Caki2 (cell line): ENCODE measurements at regions not wholly inside any gene's neighbourhood (a gene's known extent, or its start where the extent isn't known, plus 50 kb on each side); places are given as distances from the start of the nearest gene placed in this dataset.

ENCODE experiments used
- DNase-seq: peaks from one replicate; pipeline ENCODE4 v3.0.0-alpha.2; 2015; ENCODE audit warnings: low read depth
- in situ Hi-C: cut with HindIII; loops from 2 replicates; pipeline ENCODE4 v1.10.0; 2016; ENCODE audit warnings: low sequenced_read_pairs, low pct_unique_long_range_greater_than_20kb, mixed read lengths

DNA sequence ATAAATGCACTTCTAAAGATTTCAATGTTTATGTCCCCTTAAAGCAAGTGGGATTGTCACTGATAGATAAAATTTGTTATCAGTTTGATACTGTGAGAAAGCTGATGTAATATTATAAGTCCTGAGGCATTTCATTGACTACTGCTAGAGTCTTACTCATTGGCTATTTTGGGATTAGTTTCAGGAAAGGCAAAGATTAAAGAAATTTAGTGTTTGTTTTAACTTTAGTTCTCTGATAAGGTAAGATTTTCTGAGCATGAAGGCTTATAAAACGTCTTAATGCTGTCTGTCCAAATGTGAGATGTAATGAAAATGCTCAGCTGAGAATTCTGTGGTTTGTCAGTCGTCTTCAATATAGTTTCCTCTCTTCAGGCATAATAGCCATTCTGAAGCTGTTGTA lies 886.4 kb upstream of the CDH2 start:
- DNase-seq, result no peak
- in situ Hi-C loops, result no loop called here

GRCh38 chr18:29062921-29063320 lies 886.0 kb upstream of the CDH2 start:
- in situ Hi-C loops, result no loop called here
- DNase-seq, result no peak

GRCh38 chr18:29060349-29060748 lies 883.4 kb upstream of the CDH2 start:
- no peak for DNase-seq
- in situ Hi-C loops, result no loop called here

DNA sequence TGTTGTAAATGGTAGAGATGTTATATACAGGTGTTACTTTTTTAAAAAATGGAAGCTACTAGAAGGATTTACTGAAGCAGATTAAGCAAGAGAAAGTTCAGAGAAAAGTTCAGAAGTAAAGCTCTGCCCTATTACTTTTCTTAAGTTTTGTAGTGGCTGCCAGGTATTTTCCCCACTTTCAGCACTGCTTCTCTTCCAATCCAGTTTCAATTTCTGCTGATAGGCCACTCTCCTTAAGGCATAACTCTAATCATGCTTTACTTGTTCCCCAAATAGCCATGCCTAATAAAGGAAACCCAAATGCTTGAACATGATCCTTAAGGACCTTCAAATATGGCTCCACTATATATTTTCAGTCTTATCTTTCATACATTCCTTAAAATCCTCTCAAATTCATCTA lies 880.8 kb upstream of the CDH2 start:
- no peak for DNase-seq
- in situ Hi-C loops, result no loop called here

GRCh38 chr18:29056800-29057199 lies 879.9 kb upstream of the CDH2 start:
- in situ Hi-C loops, result no loop called here
- DNase-seq, result no peak

DNA sequence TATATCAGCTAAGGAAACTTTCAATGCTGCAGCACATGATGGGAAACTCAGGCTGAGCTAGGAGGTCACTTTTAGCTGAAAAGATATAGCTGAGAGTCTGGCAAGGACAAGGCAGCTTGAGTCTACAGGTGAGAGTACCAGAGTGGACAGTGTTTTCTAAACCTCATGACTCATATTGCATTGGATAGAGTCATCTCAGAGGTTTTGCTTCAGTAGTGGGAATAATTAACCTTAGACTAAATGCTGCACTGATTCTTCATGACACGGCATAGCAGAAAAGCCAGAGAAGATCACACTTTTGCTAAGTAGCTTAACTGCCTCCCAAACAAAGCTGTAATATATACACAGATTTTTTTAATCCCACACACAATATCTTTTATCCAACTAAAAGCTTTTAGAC lies 865.0 kb upstream of the CDH2 start:
- in situ Hi-C loops, result no loop called here
- DNase-seq, result peak; percentile 10

GRCh38 chr18:29034113-29034856 lies 857.4 kb upstream of the CDH2 start:
- in situ Hi-C loops, result no loop called here
- DNase-seq, result no peak

- DNase-seq, result no peak
- in situ Hi-C loops, result no loop called here
Observed at GRCh38 chr18:29028560-29028959, 851.6 kb upstream of the CDH2 start.

- in situ Hi-C loops, result no loop called here
Observed at GRCh38 chr18:29018976-29019375, 842.0 kb upstream of the CDH2 start.

DNA sequence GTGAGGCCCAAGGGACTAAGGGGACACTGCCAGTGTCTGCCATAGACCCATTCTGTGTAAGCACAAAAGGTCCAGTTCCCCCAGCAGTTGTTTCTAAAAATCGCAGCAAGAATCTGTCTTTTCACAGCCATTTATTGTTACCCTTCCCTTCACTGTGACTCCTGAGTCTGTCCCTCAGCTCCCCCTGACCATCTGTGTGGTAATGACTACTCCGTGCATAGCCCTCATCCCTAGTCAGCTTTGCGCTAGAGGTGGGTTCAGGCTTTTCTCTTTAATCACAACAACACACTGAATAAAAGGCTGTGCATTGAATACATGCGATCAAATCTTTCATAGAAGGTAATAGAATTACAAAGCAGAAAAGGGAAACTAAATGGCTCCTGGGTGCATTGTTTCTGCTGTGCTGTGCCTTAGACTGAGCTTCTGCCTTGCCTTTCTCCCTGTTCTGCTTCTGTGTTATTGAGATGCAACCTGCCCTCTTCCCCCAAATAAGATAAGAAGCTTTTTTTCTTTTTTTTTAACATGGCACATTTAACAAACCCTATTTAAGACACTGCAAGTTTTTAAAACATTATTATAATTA lies 836.0 kb upstream of the CDH2 start:
- in situ Hi-C loops, result no loop called here
- no peak for DNase-seq

More at GRCh38 chr18:29018976-29019375, 842.0 kb upstream of the CDH2 start:
- DNase-seq, result no peak

- DNase-seq, result no peak
- in situ Hi-C loops, result no loop called here
Observed at GRCh38 chr18:29012364-29012763, 835.4 kb upstream of the CDH2 start.

DNA sequence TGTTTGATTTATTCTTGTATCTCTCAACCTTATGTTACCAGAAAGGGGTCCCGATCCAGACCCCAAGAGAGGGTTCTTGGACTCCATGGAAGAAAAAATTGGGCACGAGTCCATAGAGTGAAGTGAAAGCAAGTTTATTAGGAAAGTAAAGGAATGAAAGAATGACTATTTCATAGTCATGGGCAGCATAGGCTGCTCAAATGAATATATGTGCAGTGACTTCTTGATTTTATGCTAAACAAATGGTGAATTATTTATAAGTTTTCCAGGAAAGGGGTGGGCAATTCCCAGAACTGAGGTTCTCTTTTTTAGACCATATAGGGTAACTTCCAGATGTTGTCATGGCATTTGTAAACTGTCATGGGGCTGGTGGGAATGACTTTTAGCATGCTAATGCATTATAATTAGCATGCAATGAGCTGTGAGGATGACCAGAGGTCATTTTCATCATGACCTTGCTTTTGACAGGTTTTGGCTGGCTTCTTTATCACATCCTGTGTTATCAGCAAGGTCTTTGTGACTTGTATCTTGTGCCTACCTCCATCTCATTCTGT lies 832.4 kb upstream of the CDH2 start:
- DNase-seq, result no peak
- in situ Hi-C loops, result no loop called here

DNA sequence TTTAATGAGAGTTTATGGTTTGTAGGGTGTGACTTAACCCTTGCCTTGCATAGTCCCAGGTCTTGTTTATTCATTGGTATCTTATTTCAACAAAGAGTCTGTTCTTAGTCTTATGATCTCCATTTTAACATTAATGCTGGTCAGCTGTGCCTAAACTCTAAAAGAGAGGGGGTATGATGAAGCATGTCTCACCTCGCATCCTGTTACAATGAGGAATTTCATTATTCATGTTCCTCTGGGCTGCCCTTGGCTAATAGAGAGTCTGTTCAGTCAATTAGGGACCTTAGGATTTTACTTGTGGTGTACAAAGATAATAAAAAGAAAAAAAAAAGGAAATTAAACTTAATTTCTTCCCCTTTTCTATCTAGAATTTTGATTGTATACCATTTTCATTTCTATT lies 831.9 kb upstream of the CDH2 start:
- in situ Hi-C loops, result no loop called here

DNA sequence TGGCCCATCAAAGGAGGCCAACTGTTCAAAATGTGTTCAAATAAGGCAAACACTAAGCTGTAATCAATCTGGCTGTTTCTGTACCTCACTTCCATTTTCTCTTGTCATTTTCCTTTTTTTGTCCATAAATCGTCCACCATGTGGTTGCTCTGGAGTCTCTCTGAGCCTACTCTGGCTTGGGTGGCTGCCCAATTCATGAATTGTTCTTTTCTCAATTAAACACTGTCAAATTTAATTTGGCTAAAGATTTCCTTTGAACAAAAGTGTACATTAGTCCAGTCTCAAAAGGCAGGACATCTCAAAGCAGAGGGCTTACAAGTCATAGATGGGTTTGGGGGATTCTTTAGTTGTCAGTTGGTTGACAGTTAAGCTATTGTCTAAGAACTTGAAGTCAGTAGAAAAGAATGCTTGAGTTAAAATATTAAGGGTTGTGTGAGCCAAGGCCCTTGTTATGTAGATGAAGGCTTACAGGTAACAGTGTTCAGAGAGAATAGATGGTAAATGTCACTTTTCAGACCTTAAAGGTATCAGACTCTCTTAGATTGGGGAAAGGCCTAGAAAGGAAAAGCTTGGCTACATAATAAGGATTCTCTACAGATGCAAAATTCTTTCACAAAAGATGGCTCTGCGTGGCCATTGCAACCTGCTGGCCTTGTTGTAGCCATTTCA lies 831.2 kb upstream of the CDH2 start:
- in situ Hi-C loops, result no loop called here

More for the DNA sequence above, 831.9 kb upstream of the CDH2 start:
- no peak for DNase-seq

DNA sequence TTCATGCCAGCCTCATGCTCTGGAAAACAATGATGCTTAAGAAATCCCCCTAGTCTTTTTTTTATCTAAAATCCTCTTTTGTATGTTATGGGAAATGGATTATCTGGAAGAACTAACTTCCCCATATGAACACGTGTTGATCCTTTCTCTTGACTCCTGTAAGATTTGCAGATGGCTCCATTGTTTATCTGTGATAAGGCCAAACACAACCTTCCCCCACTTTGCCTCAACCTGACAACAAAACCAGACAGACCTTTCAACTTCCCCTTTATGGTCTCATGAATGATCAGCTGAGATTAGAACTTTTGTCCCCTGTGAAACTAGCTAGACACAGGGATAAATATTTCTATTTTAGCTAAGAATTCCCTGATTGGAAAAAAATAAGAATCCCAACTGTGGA lies 828.0 kb upstream of the CDH2 start:
- in situ Hi-C loops, result no loop called here
- DNase-seq, result no peak

More for the DNA sequence above, 831.2 kb upstream of the CDH2 start:
- DNase-seq, result no peak

- no peak for DNase-seq
- in situ Hi-C loops, result no loop called here
Observed at GRCh38 chr18:29003194-29003593, 826.3 kb upstream of the CDH2 start.

DNA sequence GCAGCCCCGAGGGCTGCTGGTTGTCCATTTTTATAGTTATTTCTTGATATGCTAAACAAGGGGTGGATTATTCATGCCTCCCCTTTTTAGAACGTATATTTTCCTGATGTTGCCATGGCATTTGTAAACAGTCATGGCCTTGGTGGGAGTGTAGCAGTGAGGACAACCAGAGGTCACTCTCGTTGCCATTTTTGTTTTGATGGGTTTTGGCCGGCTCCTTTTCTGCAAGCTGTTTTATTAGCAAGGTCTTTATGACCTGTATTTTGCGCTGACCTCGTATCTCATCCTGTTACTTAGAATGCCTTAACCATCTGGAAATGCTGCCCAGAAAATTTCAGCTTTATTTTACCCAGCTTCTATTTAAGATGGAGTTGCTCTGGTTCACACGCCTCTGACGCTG lies 825.8 kb upstream of the CDH2 start:
- in situ Hi-C loops, result no loop called here
- no peak for DNase-seq

DNA sequence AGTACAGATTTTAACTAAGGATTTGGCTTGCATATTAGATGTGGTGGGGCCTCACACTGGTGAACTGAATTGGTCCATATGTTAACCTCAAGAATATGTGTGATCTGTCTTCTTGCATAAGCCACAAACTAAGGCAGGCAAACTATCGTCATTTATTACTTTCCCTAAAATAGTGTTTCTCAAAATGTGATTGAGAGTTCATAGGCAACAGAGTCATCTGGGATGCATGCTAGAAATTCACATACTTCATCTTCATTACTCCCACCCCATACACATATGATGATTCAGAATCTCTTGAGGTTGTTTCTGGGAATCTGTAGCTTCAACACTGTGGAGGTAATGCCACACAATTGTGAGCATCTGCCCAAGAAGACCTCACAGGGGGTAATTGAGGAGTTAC lies 822.8 kb upstream of the CDH2 start:
- in situ Hi-C loops, result no loop called here

DNA sequence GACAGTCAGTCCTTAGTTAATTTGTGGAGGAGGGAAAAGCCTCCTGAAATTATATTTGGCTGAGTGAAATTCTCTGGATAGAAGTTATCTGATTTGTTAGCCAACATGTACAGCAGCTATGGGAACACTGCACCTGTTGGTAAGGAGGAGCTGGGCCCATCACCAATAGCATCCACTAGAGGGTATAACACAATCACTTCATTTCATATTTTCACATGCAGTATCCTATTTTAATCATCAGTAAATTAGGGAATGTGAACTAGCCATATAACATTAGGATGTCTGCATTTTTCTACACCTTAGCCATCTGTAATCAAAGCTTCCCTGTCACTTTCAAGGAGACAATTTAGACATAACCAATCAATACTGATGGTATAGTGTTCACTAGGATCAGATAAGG lies 818.4 kb upstream of the CDH2 start:
- DNase-seq, result no peak
- in situ Hi-C loops, result no loop called here

More for the DNA sequence above, 822.8 kb upstream of the CDH2 start:
- no peak for DNase-seq
